ENCODE measurements at regions not wholly inside any gene's neighbourhood (a gene's known extent, or its start where the extent isn't known, plus 50 kb on each side); places are given as distances from the start of the nearest gene placed in this dataset.

GRCh38 chr5:62077387-62077786 lies 228.6 kb upstream of the KIF2A start:
- Histone ChIP-seq H4K20me1 (ENCODE audit: insufficient read depth) (no peaks in the 10 kb centered on the region), H3K4me3 (ENCODE audit: low read depth in 2 of 2, low read length in 1 of 2) (no peak overlapping the region), H3K9ac (no peak overlapping the region), H3K4me1 (ENCODE audit: control insufficient read depth in 1 of 2, insufficient read depth in 2 of 2, low read depth in 1 of 2, low read length in 1 of 2) (peaks cover 3% of the 10 kb centered on the region in 2 experiments; a peak in 3 of 4 replicates), H3F3A (replicated peaks; ENCODE audit: insufficient read depth) (no peaks in the 10 kb centered on the region), H3K9me3 (no peaks in the 10 kb centered on the region), H3K4me2 (no peak overlapping the region), H3K9me2 (no peaks in the 10 kb centered on the region), H3K27me3 (ENCODE audit: insufficient read depth) (peaks cover 11% of the 10 kb centered on the region), H3K36me3 (replicated peaks in 1 of 2; ENCODE audit: control insufficient read depth in 1 of 2, insufficient read depth in 2 of 2, low read length in 1 of 2) (no peaks in the 10 kb centered on the region), H3K79me2 (ENCODE audit: insufficient read depth) (no peaks in the 10 kb centered on the region), H2AFZ (ENCODE audit: low read depth) (no peak overlapping the region), H3K27ac (ENCODE audit: low read depth in 2 of 2, low read length in 1 of 2) (no peak overlapping the region)
- no peak for TF ChIP-seq TEAD4 (IDR thresholded peaks at IDR 0.05; ENCODE audit: borderline replicate concordance, insufficient read depth)
- no peak for TF ChIP-seq RCOR1 (IDR thresholded peaks at IDR 0.05; ENCODE audit: low read length)
- no peak for TF ChIP-seq MAX (IDR thresholded peaks at IDR 0.05; ENCODE audit: low read depth)
- TF ChIP-seq EP300 (IDR thresholded peaks at IDR 0.05; ENCODE audit: borderline replicate concordance in 1 of 2, low read depth in 1 of 2, low read length in 1 of 2): no peak
- no peak for TF ChIP-seq NRF1 (IDR thresholded peaks at IDR 0.05; ENCODE audit: low read depth, low read length)
- TF ChIP-seq SMC3 (IDR thresholded peaks at IDR 0.05; ENCODE audit: low read depth, low read length): no peak
- no peak for TF ChIP-seq MXI1 (IDR thresholded peaks at IDR 0.05; ENCODE audit: low read depth, low read length)
- TF ChIP-seq EZH2phosphoT487 (IDR thresholded peaks at IDR 0.05; ENCODE audit: borderline replicate concordance, low read depth): no peak
- TF ChIP-seq ZBTB33 (IDR thresholded peaks at IDR 0.05; ENCODE audit: borderline replicate concordance, low read depth): no peak
- no peak for TF ChIP-seq USF2 (IDR thresholded peaks at IDR 0.05; ENCODE audit: borderline replicate concordance, low read depth, low read length)
- TF ChIP-seq MEF2A (IDR thresholded peaks at IDR 0.05; ENCODE audit: borderline replicate concordance, low read depth): no peak
- no peak for TF ChIP-seq RFX5 (IDR thresholded peaks at IDR 0.05; ENCODE audit: low read length)
- no peak for TF ChIP-seq ELF1 (IDR thresholded peaks at IDR 0.05)
- no peak for TF ChIP-seq RAD21 (IDR thresholded peaks at IDR 0.05; ENCODE audit: low read length)
- no peak for TF ChIP-seq YY1 (IDR thresholded peaks at IDR 0.05; ENCODE audit: low read depth)
- TF ChIP-seq USF1 (IDR thresholded peaks at IDR 0.05; ENCODE audit: borderline replicate concordance, low read depth): no peak
- no peak for TF ChIP-seq SIN3A (IDR thresholded peaks at IDR 0.05; ENCODE audit: borderline replicate concordance, low read depth, low read length)
- no peak for TF ChIP-seq IRF3 (IDR thresholded peaks at IDR 0.05; ENCODE audit: low read depth, low read length)
- no peak for TF ChIP-seq PBX3 (IDR thresholded peaks at IDR 0.05)
- ChIA-PET CTCF (no interaction called here), POLR2A (no interaction called here)
- WGBS (ENCODE audit: low lambda C conversion rate): 76% methylated on average over 4 of the region's 4 CpGs
- no peak for DNase-seq
